HG02870 (cell line): ENCODE measurements at regions not wholly inside any gene's neighbourhood (a gene's known extent, or its start where the extent isn't known, plus 50 kb on each side); places are given as distances from the start of the nearest gene placed in this dataset.
A peak's percentile ranks its signal among the peaks of the same experiment; 100 is the strongest.

Experiments used
- ATAC-seq: cut with Tn5 transposase; IDR thresholded peaks from one replicate; pipeline ENCODE4 v1.9.1; 2021; ENCODE audit warnings: mild to moderate bottlenecking, moderate library complexity; ENCODE audit not compliant: unreplicated experiment

GRCh38 chr16:79810449-79811189, 210.1 kb upstream of the MAF start:
- ATAC-seq = no peak

- no peak for ATAC-seq
These were observed 208.8 kb upstream of the MAF start for GRCh38 chr16:79809376-79809775.

DNA sequence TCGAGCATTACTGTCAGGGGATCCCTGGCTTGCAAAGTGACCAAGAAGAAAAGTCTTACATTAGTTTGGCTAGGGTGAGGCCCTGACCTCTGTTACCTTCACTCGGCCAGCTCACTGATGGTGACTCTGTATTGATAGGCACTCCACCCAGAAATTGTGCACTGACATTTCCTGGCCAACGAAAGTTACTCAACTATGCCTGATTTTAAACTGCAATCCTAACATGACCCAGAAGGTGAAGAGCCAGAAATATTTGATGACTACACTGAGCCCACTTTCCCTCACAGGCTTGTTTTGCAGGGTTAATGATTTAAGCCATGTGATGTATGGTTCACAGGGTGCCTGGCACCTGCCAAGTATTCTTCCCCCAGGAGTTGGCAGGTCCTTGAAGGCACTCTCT, 208.2 kb upstream of the MAF start:
- ATAC-seq = no peak

DNA sequence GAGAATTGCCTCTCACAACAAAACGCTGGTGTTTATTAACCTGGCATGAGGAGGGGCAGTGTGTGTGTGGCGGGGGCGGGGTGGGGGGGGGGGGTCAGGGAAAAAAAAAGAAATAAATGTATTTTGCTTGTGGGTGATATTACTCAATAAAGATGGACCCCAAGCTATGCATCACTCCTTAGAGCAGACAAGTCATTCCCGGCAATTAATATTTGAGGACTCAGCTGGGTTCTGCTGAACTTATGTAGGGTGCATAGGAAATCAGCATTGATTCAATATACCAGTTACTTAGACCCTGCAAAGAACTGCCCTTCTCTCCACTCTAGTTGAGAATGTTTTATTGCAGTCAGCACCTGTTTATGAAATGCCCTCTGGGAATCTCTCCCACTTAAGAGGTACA, 206.2 kb upstream of the MAF start:
- ATAC-seq = no peak

DNA sequence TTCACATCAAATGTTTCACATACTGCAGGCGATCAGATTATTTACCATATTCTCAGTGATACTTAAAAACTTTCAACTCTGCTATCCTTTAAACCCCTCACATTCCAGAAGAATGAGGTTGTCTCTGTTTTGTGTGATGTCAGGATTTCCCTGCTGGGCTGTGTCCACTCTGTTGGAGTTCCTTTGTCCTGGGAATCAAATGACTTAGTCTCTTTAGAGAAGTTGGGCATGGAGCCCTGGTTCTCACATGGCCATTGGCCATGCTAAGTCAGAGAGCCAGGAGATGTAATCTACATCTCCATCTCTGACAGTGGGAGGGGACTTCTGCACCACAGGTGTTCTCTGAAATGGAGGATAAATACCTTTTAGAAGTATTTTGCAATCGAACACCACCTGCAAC, 205.1 kb upstream of the MAF start:
- ATAC-seq = no peak

DNA sequence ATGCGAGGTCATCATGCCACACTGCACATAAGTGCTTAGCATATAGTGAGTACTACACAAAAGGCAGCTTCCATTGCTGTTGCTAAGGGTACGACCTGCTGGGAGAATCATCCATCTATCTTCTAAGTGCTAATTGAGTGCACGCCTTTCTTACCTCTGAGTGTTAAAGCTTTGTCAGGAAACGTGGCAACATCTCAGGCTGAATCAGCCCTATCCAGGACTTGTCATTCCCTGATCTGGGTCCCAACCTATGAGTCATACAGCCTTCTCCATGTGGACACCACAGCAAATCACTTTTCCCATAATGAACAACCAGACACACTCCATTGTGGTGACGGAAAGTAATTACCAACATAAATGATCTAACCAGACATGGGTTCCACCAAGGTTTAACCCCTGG, 201.1 kb upstream of the MAF start:
- no peak for ATAC-seq

GRCh38 chr16:79800016-79800608, 199.6 kb upstream of the MAF start:
- peak; percentile 66 for ATAC-seq

DNA sequence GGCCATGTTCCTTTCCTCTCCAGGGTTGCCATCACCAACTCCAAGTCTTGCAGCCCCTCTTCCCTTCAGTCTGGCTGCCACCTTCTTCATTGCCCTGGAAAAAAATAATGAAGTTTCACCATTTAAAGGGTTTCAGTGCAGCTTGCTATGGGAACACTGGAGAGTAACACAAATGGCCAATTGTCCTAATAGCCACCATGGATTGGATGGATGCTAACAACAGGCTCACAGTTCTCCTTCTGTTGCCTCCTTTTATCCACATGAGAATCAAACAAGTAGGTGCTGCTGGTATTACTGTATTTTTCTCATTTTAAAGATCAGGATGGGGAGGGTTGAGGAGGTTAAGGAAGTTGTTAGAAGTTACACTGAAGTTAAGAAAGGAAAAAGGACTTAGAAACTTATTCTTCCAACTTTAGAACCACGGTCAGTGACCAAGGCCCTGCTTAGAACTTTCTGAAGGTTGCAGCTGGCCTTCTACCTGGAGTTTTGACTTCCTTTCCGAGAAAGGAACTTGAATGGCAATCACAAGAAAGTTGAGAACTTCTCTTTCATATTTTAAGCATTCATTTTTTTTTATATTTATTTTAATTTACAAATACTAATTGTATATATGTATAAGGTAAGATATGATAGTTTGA, 198.0 kb upstream of the MAF start:
- ATAC-seq = no peak

DNA sequence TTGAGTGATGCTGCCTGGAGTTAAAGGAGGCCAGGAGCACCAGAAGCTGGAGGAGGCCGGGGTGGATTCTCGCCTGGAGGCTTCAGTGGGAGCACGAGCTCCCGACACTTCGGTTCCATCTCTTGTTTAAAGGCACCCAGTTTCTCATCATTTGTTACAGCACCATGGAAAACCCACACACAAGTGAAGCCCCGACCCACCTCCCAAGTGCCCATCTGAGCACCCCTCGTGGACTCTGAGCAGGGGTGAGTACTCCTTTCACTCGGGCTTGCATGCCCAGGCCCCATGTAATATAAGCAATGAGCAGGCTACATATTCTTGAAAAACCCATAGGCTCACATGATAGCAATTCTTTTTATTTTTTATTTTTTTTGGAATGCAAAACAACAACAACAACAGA, 196.9 kb upstream of the MAF start:
- no peak for ATAC-seq

DNA sequence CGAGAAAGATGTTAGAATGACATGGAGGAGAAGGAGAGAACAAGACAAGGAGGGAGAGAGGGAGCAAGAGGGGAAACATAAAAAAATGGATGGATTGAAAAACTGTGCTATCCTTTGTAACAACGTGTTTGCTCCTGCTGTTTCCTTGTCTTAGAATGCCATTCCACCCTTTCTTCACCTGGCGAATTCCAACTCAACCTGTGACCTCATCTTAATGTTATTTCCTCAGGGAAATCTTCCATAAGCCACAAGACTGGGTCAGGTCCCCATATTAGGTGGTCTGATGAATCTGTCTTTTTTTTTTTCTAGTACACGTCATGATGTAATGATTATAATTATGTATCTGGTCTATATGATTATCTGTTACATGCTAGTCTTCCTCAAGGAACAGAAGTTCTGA, 195.0 kb upstream of the MAF start:
- no peak for ATAC-seq

- ATAC-seq = no peak
These were observed 194.4 kb upstream of the MAF start for GRCh38 chr16:79794941-79795340.

DNA sequence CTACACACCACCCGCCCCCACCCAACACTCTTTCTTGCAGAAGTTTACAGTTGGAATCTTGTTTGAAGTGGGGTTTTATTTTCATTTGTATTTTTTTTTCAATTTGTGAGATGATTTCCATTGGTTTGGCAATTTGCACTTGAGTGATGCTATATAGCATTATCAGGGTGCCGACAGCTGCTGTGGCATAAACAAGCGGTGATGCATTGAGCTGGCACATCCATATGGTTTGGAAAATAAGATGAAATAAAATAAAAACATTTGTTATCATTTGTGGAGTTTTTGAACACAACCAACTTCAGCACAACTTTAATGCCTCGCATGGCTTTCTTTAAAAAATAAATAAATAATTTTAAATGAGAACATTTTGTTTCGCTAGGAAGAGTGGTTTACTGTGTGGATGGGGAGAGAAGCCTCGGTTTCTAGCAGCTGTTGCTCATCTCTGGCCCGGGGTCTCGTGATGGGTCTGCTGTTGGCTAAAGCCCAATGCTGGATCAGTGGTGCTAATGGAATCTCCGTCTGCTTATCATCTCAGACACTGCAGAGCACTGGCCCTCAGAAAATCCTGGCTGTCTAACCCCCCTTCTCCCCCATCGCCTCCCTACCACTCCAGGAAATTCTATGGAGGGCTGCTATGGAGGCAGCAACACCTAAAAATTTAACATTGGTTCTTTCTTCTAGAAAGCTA, 192.3 kb upstream of the MAF start:
- no peak for ATAC-seq

DNA sequence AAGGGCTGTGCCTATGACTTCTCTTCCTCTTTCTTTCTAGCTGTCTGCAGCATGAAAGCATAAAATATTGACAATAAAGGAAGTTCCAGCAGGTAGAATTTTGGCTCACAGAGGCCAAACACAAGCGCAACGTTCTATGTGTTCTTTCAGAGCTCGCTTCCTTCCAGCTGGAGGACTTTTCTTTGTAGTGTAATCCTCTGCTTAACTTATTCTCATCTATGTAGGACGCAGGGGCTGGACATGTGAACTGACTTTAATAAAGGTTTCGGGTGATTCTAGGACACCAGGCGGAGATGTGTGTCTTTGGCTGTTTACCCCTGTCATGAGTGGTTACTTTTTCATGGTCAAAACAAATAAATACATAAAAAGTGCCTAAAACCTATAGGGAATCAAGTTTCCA, 191.5 kb upstream of the MAF start:
- no peak for ATAC-seq

DNA sequence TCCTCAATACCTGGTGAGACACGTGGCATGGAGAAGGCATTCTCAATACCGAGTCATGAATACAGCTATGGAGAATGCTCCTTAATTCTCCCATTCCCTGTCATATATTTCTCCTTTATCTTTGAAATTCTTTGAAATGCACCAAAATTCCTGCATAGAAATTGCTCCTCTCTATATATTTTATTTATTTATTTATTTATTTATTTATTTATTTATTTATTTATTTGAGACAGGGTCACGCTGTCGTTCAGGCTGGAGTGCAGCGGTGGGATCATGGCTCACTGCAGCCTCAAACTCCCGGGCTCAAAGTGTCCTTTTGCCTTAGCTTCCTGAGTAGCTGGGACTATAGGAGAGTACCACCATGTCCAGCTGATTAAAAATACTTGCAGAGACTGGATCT, 190.3 kb upstream of the MAF start:
- ATAC-seq = no peak

- no peak for ATAC-seq
These were observed 188.4 kb upstream of the MAF start for GRCh38 chr16:79788949-79789348.

GRCh38 chr16:79786389-79786788, 185.9 kb upstream of the MAF start:
- no peak for ATAC-seq

- ATAC-seq = no peak
These were observed 183.5 kb upstream of the MAF start for GRCh38 chr16:79784007-79784406.

DNA sequence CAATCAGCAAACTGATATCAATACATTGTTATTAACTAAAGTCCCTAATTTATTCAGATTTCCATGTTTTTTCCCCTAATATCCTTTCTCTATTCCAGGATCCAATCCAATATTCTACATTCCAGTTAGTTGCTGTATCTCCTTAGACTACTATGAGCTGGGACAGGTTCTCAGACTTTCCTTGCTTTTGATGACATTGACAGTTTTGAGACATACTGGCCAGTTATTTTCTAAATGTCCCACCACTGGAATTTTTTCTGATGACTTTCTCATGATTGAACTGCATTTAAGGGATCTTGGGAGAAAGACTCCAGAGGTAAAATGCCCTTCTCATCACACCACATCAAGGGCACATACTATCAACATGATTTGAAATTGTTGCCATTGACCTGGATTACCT, 177.1 kb upstream of the MAF start:
- ATAC-seq = no peak

- no peak for ATAC-seq
These were observed 175.8 kb upstream of the MAF start for GRCh38 chr16:79776243-79776847.

DNA sequence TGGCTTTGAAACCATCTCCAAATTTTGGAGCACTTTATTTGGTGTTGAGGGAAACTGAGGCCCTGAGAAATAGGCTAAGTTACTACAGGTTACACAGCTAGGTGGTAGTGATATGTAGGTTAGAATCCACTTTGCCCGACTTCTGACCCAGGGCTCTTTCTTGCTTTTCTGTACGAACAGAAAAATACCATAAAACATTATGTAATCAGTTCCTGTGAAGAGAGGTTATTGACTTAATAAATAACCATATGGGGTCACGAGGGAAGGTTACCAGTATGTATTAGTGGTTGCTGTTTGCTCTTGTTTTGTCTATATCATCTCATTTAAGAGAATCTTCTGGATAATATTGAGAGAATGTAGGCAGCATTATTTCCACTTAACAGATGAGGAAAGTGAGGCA, 172.2 kb upstream of the MAF start:
- ATAC-seq = no peak

- ATAC-seq = no peak
These were observed 171.5 kb upstream of the MAF start for GRCh38 chr16:79772048-79772447.
